DOHH2 (cell line): ENCODE measurements at regions not wholly inside any gene's neighbourhood (a gene's known extent, or its start where the extent isn't known, plus 50 kb on each side); places are given as distances from the start of the nearest gene placed in this dataset.

ENCODE experiments used
- H3F3A ChIP-seq: fragments of 200-600 bp; sonication (generic), shearing (Covaris generic); 2 replicates; pipeline ENCODE4 v1.6.0; 2016; ENCODE audit warnings: antibody characterized with exemption, mild to moderate bottlenecking; ENCODE audit not compliant: control insufficient read depth, insufficient read depth
- H3K27ac ChIP-seq: fragments of 200-600 bp; sonication (generic); 2 replicates; pipeline ENCODE4 v1.5.1; 2014; ENCODE audit warnings: low read depth, mild to moderate bottlenecking, low read length, moderate library complexity
- H3K27me3 ChIP-seq: fragments of 200-600 bp; sonication (generic); 2 replicates; pipeline ENCODE4 v1.6.1; 2014; ENCODE audit warnings: mild to moderate bottlenecking, low read length, mixed read lengths; ENCODE audit not compliant: control insufficient read depth
- H3K36me3 ChIP-seq: fragments of 200-600 bp; sonication (generic); 2 replicates; pipeline ENCODE4 v1.6.1; 2014; ENCODE audit warnings: mild to moderate bottlenecking, low read length, moderate library complexity, mixed read lengths; ENCODE audit not compliant: control insufficient read depth
- H3K4me1 ChIP-seq: fragments of 200-600 bp; sonication (generic); 2 replicates; pipeline ENCODE4 v1.6.1; 2014; ENCODE audit warnings: mild to moderate bottlenecking, low read length, mixed read lengths; ENCODE audit not compliant: control insufficient read depth
- H3K4me2 ChIP-seq: fragments of 200-600 bp; sonication (generic); 2 replicates; pipeline ENCODE4 v1.6.0; 2014; ENCODE audit warnings: mild to moderate bottlenecking, low read length, moderate library complexity
- H3K4me3 ChIP-seq: fragments of 200-600 bp; sonication (generic); 2 replicates; pipeline ENCODE4 v1.5.1; 2014; ENCODE audit warnings: mild to moderate bottlenecking, low read length, mixed read lengths
- H3K79me2 ChIP-seq: fragments of 200-600 bp; sonication (generic); 2 replicates; pipeline ENCODE4 v1.6.1; 2014; ENCODE audit warnings: mild to moderate bottlenecking, low read length, mixed read lengths; ENCODE audit not compliant: control insufficient read depth
- H3K9me2 ChIP-seq: fragments of 200-600 bp; sonication (generic); replicated peaks from 2 replicates; pipeline ENCODE4 v1.6.1; 2014; ENCODE audit warnings: mild to moderate bottlenecking, low read length, mixed read lengths; ENCODE audit not compliant: control insufficient read depth
- H3K9me3 ChIP-seq: fragments of 200-600 bp; sonication (generic); 2 replicates; pipeline ENCODE4 v1.6.1; 2014; ENCODE audit warnings: antibody characterized with exemption, low read length, mixed read lengths; ENCODE audit not compliant: control insufficient read depth, insufficient read depth
- H4K20me1 ChIP-seq: fragments of 200-600 bp; sonication (generic); 2 replicates; pipeline ENCODE4 v1.6.0; 2014; ENCODE audit warnings: low read depth, mild to moderate bottlenecking, antibody characterized with exemption, low read length, moderate library complexity; ENCODE audit not compliant: control insufficient read depth, insufficient read depth
- CTCF ChIP-seq: fragments of 200-600 bp; sonication (generic); IDR thresholded peaks from one replicate; pipeline ENCODE4 v1.5.1; 2014; ENCODE audit warnings: antibody characterized with exemption, mild to moderate bottlenecking, low read depth, low read length; ENCODE audit not compliant: poor library complexity, severe bottlenecking
- EZH2phosphoT487 ChIP-seq: fragments of 200-600 bp; sonication (generic); IDR thresholded peaks from 2 replicates; pipeline ENCODE4 v1.6.1; 2017; ENCODE audit warnings: borderline replicate concordance, mild to moderate bottlenecking, antibody characterized with exemption, low read length, moderate library complexity, mixed read lengths

- no peaks in the 10 kb centered on the region for H3K9me3 ChIP-seq
- peaks cover 11% of the 10 kb centered on the region for H3K4me1 ChIP-seq
- no peaks in the 10 kb centered on the region for H4K20me1 ChIP-seq
- peak overlapping the region; percentile 32; the same call in 1 of the 2 replicates for H3K4me2 ChIP-seq
- no peak overlapping the region for H3K4me3 ChIP-seq
- TF ChIP-seq EZH2phosphoT487 (no peak), CTCF (no peak)
- no peaks in the 10 kb centered on the region for H3K79me2 ChIP-seq
- no peaks in the 10 kb centered on the region; the same call in 1 of the 2 replicates for H3K36me3 ChIP-seq
- no peaks in the 10 kb centered on the region for H3F3A ChIP-seq
- no peaks in the 10 kb centered on the region for H3K9me2 ChIP-seq
- H3K27me3 ChIP-seq = no peaks in the 10 kb centered on the region
- H3K27ac ChIP-seq = no peak overlapping the region
Measured at GRCh38 chr10:23534761-23535160, 95.9 kb downstream of the OTUD1 start.

GRCh38 chr10:23535381-23535780 lies 96.5 kb downstream of the OTUD1 start:
- TF ChIP-seq EZH2phosphoT487 (no peak), CTCF (peak; percentile 55)

GRCh38 chr10:23538968-23539367 lies 100.1 kb downstream of the OTUD1 start:
- Histone ChIP-seq H3K79me2 (no peaks in the 10 kb centered on the region), H3K27me3 (no peaks in the 10 kb centered on the region), H3K27ac (no peak overlapping the region), H3F3A (no peaks in the 10 kb centered on the region), H3K4me1 (peaks cover 27% of the 10 kb centered on the region), H3K36me3 (no peaks in the 10 kb centered on the region; the same call in 1 of the 2 replicates), H3K9me2 (no peaks in the 10 kb centered on the region), H3K9me3 (no peaks in the 10 kb centered on the region), H3K4me3 (no peak overlapping the region), H4K20me1 (no peaks in the 10 kb centered on the region), H3K4me2 (no peak overlapping the region)
- TF ChIP-seq EZH2phosphoT487 = no peak
- no peak for TF ChIP-seq CTCF

More at GRCh38 chr10:23535381-23535780, 96.5 kb downstream of the OTUD1 start:
- no peaks in the 10 kb centered on the region for H3K27me3 ChIP-seq
- no peaks in the 10 kb centered on the region; the same call in 1 of the 2 replicates for H3K36me3 ChIP-seq
- no peak overlapping the region for H3K4me2 ChIP-seq
- H3K9me3 ChIP-seq = no peaks in the 10 kb centered on the region
- H3K9me2 ChIP-seq = no peaks in the 10 kb centered on the region
- H3K4me3 ChIP-seq = no peak overlapping the region
- no peaks in the 10 kb centered on the region for H3K79me2 ChIP-seq
- no peaks in the 10 kb centered on the region for H3F3A ChIP-seq
- no peak overlapping the region for H3K27ac ChIP-seq
- H3K4me1 ChIP-seq = peaks cover 17% of the 10 kb centered on the region
- H4K20me1 ChIP-seq = no peaks in the 10 kb centered on the region
